HS-5 (cell line): ENCODE measurements at regions not wholly inside any gene's neighbourhood (a gene's known extent, or its start where the extent isn't known, plus 50 kb on each side); places are given as distances from the start of the nearest gene placed in this dataset.

Source experiments
- DNase-seq: peaks from one replicate; pipeline ENCODE4 v3.0.0-alpha.2; 2012; ENCODE audit warnings: low read depth

GRCh38 chr6:93779086-93779841 is 359.9 kb upstream of the EPHA7 start:
- no peak for DNase-seq

- no peak for DNase-seq
Observed at GRCh38 chr6:93759190-93759589, 339.8 kb upstream of the EPHA7 start.

GRCh38 chr6:93751969-93752368 is 332.6 kb upstream of the EPHA7 start:
- DNase-seq = no peak

GRCh38 chr6:93749930-93750329 is 330.6 kb upstream of the EPHA7 start:
- no peak for DNase-seq

- DNase-seq = no peak
Observed at GRCh38 chr6:93749191-93749590, 329.8 kb upstream of the EPHA7 start.

DNA sequence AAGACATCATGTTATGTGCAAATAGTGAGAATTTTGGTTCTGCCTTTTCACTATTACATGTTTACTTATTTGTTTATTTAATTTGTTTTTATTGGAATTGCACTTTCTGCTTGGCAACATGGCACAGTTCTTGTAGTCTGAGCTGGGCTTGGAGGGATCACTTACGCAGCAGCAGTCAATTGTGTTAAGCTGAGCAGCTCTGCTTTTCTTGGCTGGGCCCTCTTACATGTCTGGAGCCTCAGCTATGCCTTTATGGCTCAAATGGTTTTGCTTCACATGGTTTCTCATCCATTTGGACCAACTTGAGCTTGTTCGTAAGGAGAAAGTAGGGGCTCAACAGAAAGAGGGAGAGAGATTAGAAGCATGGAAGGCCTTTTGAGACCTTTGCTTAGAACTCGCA is 327.5 kb upstream of the EPHA7 start:
- no peak for DNase-seq

GRCh38 chr6:93745306-93745705 is 325.9 kb upstream of the EPHA7 start:
- DNase-seq = no peak

GRCh38 chr6:93735099-93735498 is 315.7 kb upstream of the EPHA7 start:
- DNase-seq = no peak

DNA sequence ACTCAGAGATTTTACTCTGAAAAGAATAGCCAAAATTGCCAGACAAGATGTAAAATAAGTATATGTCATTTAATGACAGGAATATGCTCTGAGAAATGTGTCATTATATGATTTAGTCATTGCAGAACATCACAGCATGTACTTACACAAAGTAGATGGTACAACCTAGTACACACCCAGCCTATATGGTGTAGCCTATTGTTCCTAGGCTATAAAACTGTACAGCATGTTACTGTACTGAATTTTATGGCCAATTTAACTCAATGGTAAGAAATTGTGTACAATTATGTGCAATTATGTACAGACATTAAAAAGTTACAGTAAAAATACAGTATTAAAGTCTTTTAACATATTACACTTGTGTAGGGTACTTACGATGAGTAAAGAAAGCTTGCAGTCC is 311.9 kb upstream of the EPHA7 start:
- no peak for DNase-seq

- no peak for DNase-seq
Observed at GRCh38 chr6:93728150-93728549, 308.8 kb upstream of the EPHA7 start.

GRCh38 chr6:93727447-93727846 is 308.1 kb upstream of the EPHA7 start:
- DNase-seq = no peak

GRCh38 chr6:93721386-93722048 is 302.2 kb upstream of the EPHA7 start:
- DNase-seq = peak; percentile 4

GRCh38 chr6:93713974-93714373 is 294.6 kb upstream of the EPHA7 start:
- no peak for DNase-seq

GRCh38 chr6:93703431-93703830 is 284.1 kb upstream of the EPHA7 start:
- no peak for DNase-seq

GRCh38 chr6:93701526-93701925 is 282.2 kb upstream of the EPHA7 start:
- DNase-seq = no peak

DNA sequence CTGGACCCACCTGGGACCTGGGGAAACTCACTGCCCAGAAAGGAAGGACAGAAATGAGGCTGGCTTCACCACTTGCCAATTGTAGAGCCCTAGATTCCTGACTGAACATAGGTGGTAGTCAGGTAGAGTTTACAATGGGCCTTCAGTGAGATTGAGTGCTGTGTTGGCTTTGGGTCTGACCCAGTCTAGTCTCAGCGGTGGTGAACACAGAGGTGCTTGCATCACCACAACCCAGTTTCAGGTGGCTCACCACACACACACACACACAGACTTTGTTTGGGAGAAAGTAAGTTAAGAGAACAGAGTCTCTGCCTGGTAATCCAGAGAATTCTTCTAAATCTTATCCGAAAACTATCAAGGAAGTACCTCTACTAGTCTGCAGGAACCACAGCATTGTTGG is 266.1 kb upstream of the EPHA7 start:
- DNase-seq = no peak

DNA sequence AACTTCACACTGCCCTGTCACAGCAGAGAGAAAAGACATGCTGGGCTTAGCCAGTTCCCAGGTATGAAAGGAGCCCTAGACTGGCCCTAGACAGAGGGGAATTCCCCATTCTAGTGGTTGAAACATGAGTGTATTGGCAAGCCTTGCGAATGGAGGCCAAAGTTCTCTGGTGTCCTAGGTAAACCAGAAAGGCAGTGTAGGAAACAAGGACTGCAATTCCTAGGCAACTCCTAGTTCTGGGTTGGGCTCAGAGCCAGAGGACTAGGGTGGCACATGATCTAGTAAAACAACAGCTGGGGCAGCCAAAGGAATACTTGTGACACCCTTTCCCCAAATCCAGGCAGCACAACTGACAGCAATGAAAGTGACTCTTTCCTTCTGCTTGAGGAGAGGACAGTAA is 265.0 kb upstream of the EPHA7 start:
- DNase-seq = no peak

DNA sequence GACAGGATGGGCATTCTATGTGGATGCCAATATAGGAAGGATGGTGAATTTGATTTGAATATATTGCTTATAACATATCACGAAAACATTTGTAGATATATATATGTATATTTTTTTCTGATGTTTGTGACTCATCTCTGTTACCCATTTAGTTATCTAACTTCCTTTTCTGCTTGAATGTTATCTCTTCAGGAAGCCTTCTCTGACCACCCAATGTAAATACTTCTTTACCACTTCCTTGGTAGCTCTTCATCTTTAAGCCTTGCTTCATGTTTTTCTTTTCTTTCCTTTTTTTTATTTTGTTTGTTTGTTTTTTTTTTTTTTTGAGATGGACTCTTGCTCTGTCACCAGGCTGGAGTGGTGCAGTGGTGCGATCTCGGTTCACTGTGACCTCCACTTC is 260.5 kb upstream of the EPHA7 start:
- no peak for DNase-seq

GRCh38 chr6:93678841-93679454 is 259.6 kb upstream of the EPHA7 start:
- no peak for DNase-seq

GRCh38 chr6:93677264-93677965 is 258.1 kb upstream of the EPHA7 start:
- no peak for DNase-seq

DNA sequence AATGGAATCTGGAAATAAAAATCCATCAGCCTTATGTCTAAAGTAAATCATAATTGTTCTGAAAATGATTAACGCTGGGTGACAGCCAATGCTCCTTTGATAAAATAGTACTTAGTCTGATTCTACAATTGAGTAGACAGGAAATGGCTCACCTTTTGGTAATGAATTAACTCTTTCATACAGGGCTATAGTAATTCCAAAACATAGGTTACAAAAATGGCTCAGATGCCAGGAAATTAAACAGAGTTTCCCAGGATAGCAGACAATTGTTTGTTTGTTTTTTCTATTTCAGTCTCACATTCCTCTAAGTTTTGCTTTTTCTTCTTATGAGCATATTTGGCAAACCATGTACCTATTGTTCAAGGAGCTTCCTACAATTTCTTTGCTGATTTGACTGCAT is 257.2 kb upstream of the EPHA7 start:
- no peak for DNase-seq

DNA sequence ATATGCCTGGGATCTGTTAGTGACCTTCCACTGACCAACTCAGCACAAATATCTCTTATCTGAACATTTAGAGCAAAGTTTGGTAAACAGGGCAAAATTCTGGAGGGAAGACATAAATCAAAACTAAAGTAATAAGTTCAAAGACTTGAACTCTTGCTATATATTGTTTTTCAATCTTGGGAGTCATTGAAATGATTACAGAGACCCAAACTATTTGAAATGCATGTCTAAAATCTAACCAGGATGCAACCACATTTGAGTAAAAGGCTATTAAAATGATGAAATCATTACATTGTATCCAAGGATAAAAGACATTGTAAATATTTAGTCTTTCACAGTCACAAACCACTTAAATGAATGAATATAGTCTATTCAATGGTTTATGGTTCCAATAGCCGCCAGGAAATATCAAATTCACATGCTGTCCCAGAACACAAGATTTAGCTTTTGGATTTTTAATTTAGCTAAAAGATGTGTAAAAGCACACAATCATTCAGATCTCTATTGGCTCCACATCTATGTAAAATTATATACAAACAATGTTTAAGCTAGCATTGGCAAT is 256.6 kb upstream of the EPHA7 start:
- no peak for DNase-seq

GRCh38 chr6:93663111-93663510 is 243.8 kb upstream of the EPHA7 start:
- DNase-seq = no peak
